ENCODE measurements at regions not wholly inside any gene's neighbourhood (a gene's known extent, or its start where the extent isn't known, plus 50 kb on each side); places are given as distances from the start of the nearest gene placed in this dataset.

- in situ Hi-C loops (cut with MboI; ENCODE audit: low sequenced_read_pairs, unreplicated experiment), result no loop called here
- TF ChIP-seq, protein P1, sequence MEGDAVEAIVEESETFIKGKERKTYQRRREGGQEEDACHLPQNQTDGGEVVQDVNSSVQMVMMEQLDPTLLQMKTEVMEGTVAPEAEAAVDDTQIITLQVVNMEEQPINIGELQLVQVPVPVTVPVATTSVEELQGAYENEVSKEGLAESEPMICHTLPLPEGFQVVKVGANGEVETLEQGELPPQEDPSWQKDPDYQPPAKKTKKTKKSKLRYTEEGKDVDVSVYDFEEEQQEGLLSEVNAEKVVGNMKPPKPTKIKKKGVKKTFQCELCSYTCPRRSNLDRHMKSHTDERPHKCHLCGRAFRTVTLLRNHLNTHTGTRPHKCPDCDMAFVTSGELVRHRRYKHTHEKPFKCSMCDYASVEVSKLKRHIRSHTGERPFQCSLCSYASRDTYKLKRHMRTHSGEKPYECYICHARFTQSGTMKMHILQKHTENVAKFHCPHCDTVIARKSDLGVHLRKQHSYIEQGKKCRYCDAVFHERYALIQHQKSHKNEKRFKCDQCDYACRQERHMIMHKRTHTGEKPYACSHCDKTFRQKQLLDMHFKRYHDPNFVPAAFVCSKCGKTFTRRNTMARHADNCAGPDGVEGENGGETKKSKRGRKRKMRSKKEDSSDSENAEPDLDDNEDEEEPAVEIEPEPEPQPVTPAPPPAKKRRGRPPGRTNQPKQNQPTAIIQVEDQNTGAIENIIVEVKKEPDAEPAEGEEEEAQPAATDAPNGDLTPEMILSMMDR (IDR thresholded peaks at IDR 0.05; ENCODE audit: borderline replicate concordance, control extremely low read depth, extremely low read depth, insufficient read depth, missing control alignments), result no peak
- DNase-seq (ENCODE audit: low spot score), result no peak
Measured at GRCh38 chr5:125232779-125233230, 486.4 kb upstream of the ZNF608 start.

GRCh38 chr5:125233944-125234343 is 487.5 kb upstream of the ZNF608 start:
- TF ChIP-seq, protein P1 (IDR thresholded peaks at IDR 0.05; ENCODE audit: borderline replicate concordance, control extremely low read depth, extremely low read depth, insufficient read depth, missing control alignments), result no peak
- DNase-seq (ENCODE audit: low spot score), result no peak
- in situ Hi-C loops (cut with MboI; ENCODE audit: low sequenced_read_pairs, unreplicated experiment), result no loop called here

DNA sequence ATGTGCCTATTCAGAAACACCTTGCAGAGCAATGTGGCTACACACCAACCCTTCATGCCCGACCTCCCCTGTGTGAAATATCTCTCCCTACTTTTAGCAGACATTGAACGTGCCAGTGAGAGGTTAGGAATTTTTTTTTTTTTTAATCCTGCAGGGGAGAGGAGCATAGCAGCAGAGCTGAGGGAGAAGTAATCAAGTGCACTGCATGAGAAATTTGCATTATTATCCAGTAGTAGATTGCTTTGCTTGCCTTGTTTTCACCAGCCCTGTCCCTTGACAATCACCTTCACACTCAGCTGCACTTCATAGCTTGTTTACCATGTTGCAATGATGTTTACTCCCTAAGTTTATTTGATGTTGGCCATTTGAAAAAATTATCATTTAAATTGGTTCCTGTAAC is 489.6 kb upstream of the ZNF608 start:
- in situ Hi-C loops (cut with MboI; ENCODE audit: low sequenced_read_pairs, unreplicated experiment), result no loop called here
- no peak for DNase-seq (ENCODE audit: low spot score)
- TF ChIP-seq, protein P1 (IDR thresholded peaks at IDR 0.05; ENCODE audit: borderline replicate concordance, control extremely low read depth, extremely low read depth, insufficient read depth, missing control alignments), result no peak

DNA sequence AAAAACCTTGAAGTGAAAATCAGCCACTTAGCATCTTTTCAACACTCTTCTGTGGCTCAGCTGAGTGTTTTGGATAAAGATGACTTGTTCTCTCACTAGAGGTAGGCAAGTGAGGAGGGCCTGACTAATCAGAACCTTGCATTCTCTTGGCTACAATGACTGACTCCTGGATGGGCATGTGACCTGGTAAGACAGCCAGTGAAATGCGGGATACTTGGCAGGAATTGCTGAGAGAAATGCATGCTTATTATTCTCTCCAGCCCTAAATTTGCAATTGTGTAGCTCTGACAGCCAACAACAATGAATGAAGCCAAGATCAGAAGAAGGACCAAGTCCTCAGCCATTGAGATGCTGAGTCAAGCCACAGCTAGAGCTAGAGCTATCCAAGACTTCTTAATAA is 490.5 kb upstream of the ZNF608 start:
- DNase-seq (ENCODE audit: low spot score), result no peak
- in situ Hi-C loops (cut with MboI; ENCODE audit: low sequenced_read_pairs, unreplicated experiment), result no loop called here
- TF ChIP-seq, protein P1 (IDR thresholded peaks at IDR 0.05; ENCODE audit: borderline replicate concordance, control extremely low read depth, extremely low read depth, insufficient read depth, missing control alignments), result no peak

DNA sequence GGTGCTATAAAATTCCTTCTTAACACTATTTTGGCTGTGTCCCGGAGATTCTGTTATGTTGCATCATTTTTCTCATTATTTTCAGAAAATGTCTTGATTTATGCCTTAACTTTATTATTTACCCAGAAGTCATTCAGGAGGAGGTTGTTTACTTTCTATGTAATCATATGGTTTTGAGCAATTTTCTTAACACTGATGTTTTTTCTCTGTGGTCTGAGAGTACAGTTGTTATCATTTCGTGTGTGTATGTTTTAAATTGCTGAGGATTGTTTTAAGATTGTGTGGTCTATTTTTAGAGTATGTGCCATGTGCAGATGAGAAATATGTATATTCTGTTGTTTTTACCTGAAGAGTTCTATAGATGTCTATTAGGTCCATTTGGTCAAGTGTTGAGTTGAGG is 498.1 kb upstream of the ZNF608 start:
- in situ Hi-C loops (cut with MboI; ENCODE audit: low sequenced_read_pairs, unreplicated experiment), result no loop called here
- no peak for DNase-seq (ENCODE audit: low spot score)
- TF ChIP-seq, protein P1 (IDR thresholded peaks at IDR 0.05; ENCODE audit: borderline replicate concordance, control extremely low read depth, extremely low read depth, insufficient read depth, missing control alignments), result no peak

GRCh38 chr5:125245216-125245615 is 498.8 kb upstream of the ZNF608 start:
- TF ChIP-seq, protein P1 (IDR thresholded peaks at IDR 0.05; ENCODE audit: borderline replicate concordance, control extremely low read depth, extremely low read depth, insufficient read depth, missing control alignments), result no peak
- in situ Hi-C loops (cut with MboI; ENCODE audit: low sequenced_read_pairs, unreplicated experiment), result no loop called here
- no peak for DNase-seq (ENCODE audit: low spot score)

- TF ChIP-seq, protein P1 (IDR thresholded peaks at IDR 0.05; ENCODE audit: borderline replicate concordance, control extremely low read depth, extremely low read depth, insufficient read depth, missing control alignments), result no peak
- no peak for DNase-seq (ENCODE audit: low spot score)
- in situ Hi-C loops (cut with MboI; ENCODE audit: low sequenced_read_pairs, unreplicated experiment), result no loop called here
Measured at GRCh38 chr5:125249400-125249799, 503.0 kb upstream of the ZNF608 start.

Data from GM13976 (cell line).